RWPE1 (cell line): ENCODE measurements at regions not wholly inside any gene's neighbourhood (a gene's known extent, or its start where the extent isn't known, plus 50 kb on each side); places are given as distances from the start of the nearest gene placed in this dataset.
"Not testable (repeated sequence)": the region's sequence is repeated elsewhere in the genome, so short reads cannot be mapped to it uniquely, and the experiment has no call there.

Experiments
- CTCF ChIA-PET: fragments of 350-600 bp; sonication (Branson Sonifier 250); formaldehyde crosslinking; extraction: SDS; loops from one replicate; lab custom pipeline; 2021; lab: Yijun Ruan, JAX
- POLR2A ChIA-PET: fragments of 400-600 bp; formaldehyde crosslinking; extraction: SDS; loops from one replicate; lab custom pipeline; 2020; ENCODE audit warnings: antibody characterized with exemption; ENCODE audit not compliant: low non-redundant PET; lab: Yijun Ruan, JAX
- DNase-seq: peaks from one replicate; pipeline ENCODE4 v3.0.0; 2012; ENCODE audit warnings: low spot score
- H3K27ac ChIP-seq: fragments of 450-650 bp; 2 replicates; pipeline ENCODE4 v1.5.1; 2017
- TF ChIP-seq, protein P1 (sequence below): fragments of 450-650 bp; conservative IDR thresholded peaks from 2 replicates; pipeline ENCODE4 v1.5.1; 2017; ENCODE audit warnings: low read depth, mild to moderate bottlenecking

GRCh38 chr13:44148159-44148914 lies 225.3 kb upstream of the SERP2 start:
- ChIA-PET CTCF (interaction anchor here (0.5 kb wide), 1 partner anchor 208 kb away, joined by 4 read pairs; no protein-coding TSS in a partner anchor), POLR2A (no interaction called here)
- H3K27ac ChIP-seq: no peak overlapping the region
- DNase-seq: no peak
- TF ChIP-seq, protein P1, sequence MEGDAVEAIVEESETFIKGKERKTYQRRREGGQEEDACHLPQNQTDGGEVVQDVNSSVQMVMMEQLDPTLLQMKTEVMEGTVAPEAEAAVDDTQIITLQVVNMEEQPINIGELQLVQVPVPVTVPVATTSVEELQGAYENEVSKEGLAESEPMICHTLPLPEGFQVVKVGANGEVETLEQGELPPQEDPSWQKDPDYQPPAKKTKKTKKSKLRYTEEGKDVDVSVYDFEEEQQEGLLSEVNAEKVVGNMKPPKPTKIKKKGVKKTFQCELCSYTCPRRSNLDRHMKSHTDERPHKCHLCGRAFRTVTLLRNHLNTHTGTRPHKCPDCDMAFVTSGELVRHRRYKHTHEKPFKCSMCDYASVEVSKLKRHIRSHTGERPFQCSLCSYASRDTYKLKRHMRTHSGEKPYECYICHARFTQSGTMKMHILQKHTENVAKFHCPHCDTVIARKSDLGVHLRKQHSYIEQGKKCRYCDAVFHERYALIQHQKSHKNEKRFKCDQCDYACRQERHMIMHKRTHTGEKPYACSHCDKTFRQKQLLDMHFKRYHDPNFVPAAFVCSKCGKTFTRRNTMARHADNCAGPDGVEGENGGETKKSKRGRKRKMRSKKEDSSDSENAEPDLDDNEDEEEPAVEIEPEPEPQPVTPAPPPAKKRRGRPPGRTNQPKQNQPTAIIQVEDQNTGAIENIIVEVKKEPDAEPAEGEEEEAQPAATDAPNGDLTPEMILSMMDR: no peak

- DNase-seq, CTCF ChIA-PET, H3K27ac ChIP-seq, POLR2A ChIA-PET: not testable (repeated sequence)
These were observed 224.4 kb upstream of the SERP2 start for GRCh38 chr13:44149231-44149630.

DNA sequence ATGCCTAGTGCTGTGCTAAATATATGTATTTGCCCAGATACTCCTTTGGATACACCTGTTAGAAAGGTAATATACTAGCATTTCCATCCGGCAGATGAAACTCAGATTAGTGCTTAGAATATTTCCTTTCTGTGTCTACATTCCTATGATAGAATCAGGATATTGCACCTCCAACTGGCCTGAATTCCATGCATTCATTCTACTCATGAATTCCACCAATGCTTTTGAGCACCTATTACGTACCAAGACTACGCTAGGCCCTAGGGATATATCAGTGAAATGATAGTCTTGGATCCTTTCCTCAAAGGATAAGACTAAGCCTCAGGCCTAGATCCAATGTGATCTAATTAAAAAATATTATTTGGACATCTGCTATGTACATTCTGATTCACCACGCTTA lies 223.8 kb upstream of the SERP2 start:
- POLR2A ChIA-PET: no interaction called here
- no peak for DNase-seq
- CTCF ChIA-PET: no interaction called here
- TF ChIP-seq, protein P1: no peak
- no peak overlapping the region for H3K27ac ChIP-seq

DNA sequence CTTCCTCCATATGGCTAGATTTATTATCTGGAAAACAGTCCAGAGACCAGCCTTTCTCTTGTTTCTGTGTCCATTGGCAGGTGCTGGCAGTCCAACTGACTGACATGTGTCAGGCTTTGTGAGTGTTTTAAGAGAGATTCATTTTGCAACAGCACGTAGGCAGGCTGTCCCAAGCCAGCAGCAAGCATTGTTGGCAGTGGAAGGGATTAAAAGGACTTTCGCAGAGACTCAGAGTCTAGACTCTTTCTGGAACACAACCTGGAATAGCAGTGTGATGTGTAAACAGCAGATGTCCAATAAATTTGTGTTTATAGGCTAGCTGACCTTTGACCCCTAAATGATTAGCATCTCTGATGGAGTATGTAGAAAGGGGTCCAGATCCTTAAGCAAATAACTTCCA lies 222.2 kb upstream of the SERP2 start:
- TF ChIP-seq, protein P1: no peak
- POLR2A ChIA-PET: no interaction called here
- DNase-seq: no peak
- no peak overlapping the region for H3K27ac ChIP-seq
- CTCF ChIA-PET: no interaction called here

DNA sequence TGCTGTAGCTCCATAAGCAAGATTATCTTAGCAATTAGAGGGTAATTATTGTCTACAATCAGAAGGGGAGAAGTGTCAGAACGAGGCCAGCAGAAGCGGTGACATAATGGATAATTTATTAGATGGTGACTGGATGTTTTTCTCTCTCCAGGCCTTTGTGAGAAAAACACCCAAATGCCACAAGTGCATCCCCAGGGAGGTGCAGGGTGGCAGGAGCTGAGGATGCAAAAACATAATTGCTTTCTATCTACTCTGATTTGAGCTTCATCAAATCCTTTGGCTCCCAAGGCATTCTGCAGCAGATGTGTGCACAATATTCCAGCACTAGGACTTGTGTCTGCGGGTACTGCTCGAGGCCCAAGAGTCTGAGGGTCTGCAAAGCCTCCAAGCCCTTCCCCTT lies 220.1 kb upstream of the SERP2 start:
- TF ChIP-seq, protein P1: no peak
- ChIA-PET POLR2A (no interaction called here), CTCF (interaction anchor here (0.9 kb wide), 1 partner anchor 113 kb away, joined by 6 read pairs; no protein-coding TSS in a partner anchor)
- no peak for DNase-seq
- H3K27ac ChIP-seq: no peak overlapping the region

GRCh38 chr13:44155422-44156293 lies 218.0 kb upstream of the SERP2 start:
- TF ChIP-seq, protein P1: no peak
- no peak overlapping the region for H3K27ac ChIP-seq
- CTCF ChIA-PET: no interaction called here
- DNase-seq: no peak
- POLR2A ChIA-PET: no interaction called here

- ChIA-PET CTCF (no interaction called here), POLR2A (interaction anchor here (0.6 kb wide), 1 partner anchor 279 kb away, joined by 5 read pairs; no protein-coding TSS in a partner anchor)
- no peak overlapping the region for H3K27ac ChIP-seq
- no peak for DNase-seq
- TF ChIP-seq, protein P1: no peak
These were observed 217.3 kb upstream of the SERP2 start for GRCh38 chr13:44156294-44156658.
